Endothelial cell of umbilical vein (primary cell): ENCODE measurements at regions not wholly inside any gene's neighbourhood (a gene's known extent, or its start where the extent isn't known, plus 50 kb on each side); places are given as distances from the start of the nearest gene placed in this dataset.

Experiments used
- BruUV-seq: library from RNA; stranded (reverse); fragments of 400-500 nt; replicated peaks from 2 replicates; lab custom pipeline; 2021; lab: Mats Ljungman, UMichigan
- CTCF ChIA-PET: fragments of 300-600, 350-600 bp; sonication (Branson Sonifier 250); formaldehyde crosslinking; loops from one replicate; lab custom pipeline; 2021; ENCODE audit warnings: antibody characterized with exemption, inconsistent platforms; lab: Charles Lee
- POLR2A ChIA-PET: fragments of 300-600, 350-600 bp; sonication (Branson Sonifier 250); formaldehyde crosslinking; loops from one replicate; lab custom pipeline; 2021; ENCODE audit warnings: antibody characterized with exemption, inconsistent platforms; lab: Charles Lee
- DNase-seq: peaks from one replicate; pipeline ENCODE4 v3.0.0-alpha.2; 2011; ENCODE audit warnings: low read depth, low spot score
- FAIRE-seq: peaks from 2 replicates; lab custom pipeline; 2011; peaks lifted over from hg19 to GRCh38; lab: Jason Lieb, UNC
- H2AFZ ChIP-seq: 2 replicates; pipeline ENCODE4 v1.6.0; 2012; ENCODE audit warnings: low read depth, low read length, control low read depth, inconsistent platforms
- H3K27ac ChIP-seq: 2 replicates; pipeline ENCODE4 v1.5.1; 2011; ENCODE audit warnings: low read depth, mild to moderate bottlenecking, control low read depth, low read length, moderate library complexity; ENCODE audit not compliant: insufficient read depth
- H3K27me3 ChIP-seq, 2 experiments: 2 replicates each; pipeline versions ENCODE4 v1.6.0 to v1.6.1; 2011; ENCODE audit warnings: low read length in 2 of 2, mixed read lengths in 1 of 2; ENCODE audit not compliant: control insufficient read depth in 2 of 2, insufficient read depth in 2 of 2
- H3K36me3 ChIP-seq, 2 experiments: 2 replicates in 1 of 2; 3 replicates in 1 of 2; pipeline ENCODE4 v1.5.1; 2011; ENCODE audit warnings: low read length in 2 of 2, mild to moderate bottlenecking in 1 of 2, moderate library complexity in 1 of 2; ENCODE audit not compliant: control insufficient read depth in 2 of 2, insufficient read depth in 2 of 2; ENCODE audit errors: extremely low read depth in 1 of 2
- H3K4me1 ChIP-seq: 3 replicates; pipeline ENCODE4 v1.5.1; 2011; ENCODE audit warnings: mild to moderate bottlenecking, low read length; ENCODE audit not compliant: control insufficient read depth, insufficient read depth; ENCODE audit errors: extremely low read depth
- H3K4me2 ChIP-seq: 2 replicates; pipeline ENCODE4 v1.6.1; 2011; ENCODE audit warnings: low read length, control low read depth, mixed read lengths; ENCODE audit not compliant: insufficient read depth
- H3K4me3 ChIP-seq, 3 experiments: fragments of 200-600 bp in 1 of 3; sonication (generic), shearing (Covaris generic) in 1 of 3; replicated peaks in 1 of 3; 2 replicates each; pipeline ENCODE4 v1.5.1; 2011 to 2016; ENCODE audit warnings: control low read depth in 3 of 3, low read length in 3 of 3, mild to moderate bottlenecking in 2 of 3, inconsistent platforms in 1 of 3, low read depth in 1 of 3, moderate library complexity in 1 of 3; ENCODE audit not compliant: insufficient read depth in 1 of 3
- H3K79me2 ChIP-seq: 2 replicates; pipeline ENCODE4 v1.6.0; 2012; ENCODE audit warnings: low read length, inconsistent platforms; ENCODE audit not compliant: control insufficient read depth, insufficient read depth
- H3K9ac ChIP-seq: replicated peaks from 2 replicates; pipeline ENCODE3; 2011; ENCODE audit warnings: low read length, control low read depth; ENCODE audit not compliant: insufficient read depth; ENCODE audit errors: extremely low read depth
- H3K9me1 ChIP-seq: replicated peaks from 3 replicates; pipeline ENCODE4 v1.6.0; 2011; ENCODE audit warnings: mild to moderate bottlenecking, low read length; ENCODE audit not compliant: control insufficient read depth, insufficient read depth; ENCODE audit errors: extremely low read depth
- H3K9me3 ChIP-seq: replicated peaks from 2 replicates; pipeline ENCODE4 v1.5.1; 2012; ENCODE audit warnings: low read length, inconsistent platforms; ENCODE audit not compliant: control insufficient read depth, insufficient read depth
- H4K20me1 ChIP-seq: replicated peaks from 2 replicates; pipeline ENCODE3; 2011; ENCODE audit warnings: mild to moderate bottlenecking, low read length; ENCODE audit not compliant: control insufficient read depth, insufficient read depth; ENCODE audit errors: extremely low read depth
- EZH2 ChIP-seq: IDR thresholded peaks from 2 replicates; pipeline ENCODE4 v1.6.1; 2012; ENCODE audit warnings: borderline replicate concordance, low read depth, mild to moderate bottlenecking, moderate library complexity, low read length, inconsistent platforms; ENCODE audit not compliant: severe bottlenecking
- JUN ChIP-seq: IDR thresholded peaks from 2 replicates; pipeline ENCODE4 v1.6.1; 2011; ENCODE audit warnings: borderline replicate concordance, low read depth; ENCODE audit not compliant: insufficient read length, insufficient read depth
- POLR2A ChIP-seq: IDR thresholded peaks from 2 replicates; pipeline ENCODE4 v1.6.1; 2012; ENCODE audit warnings: low read depth, mild to moderate bottlenecking, control low read depth, low read length
- POLR2AphosphoS5 ChIP-seq: IDR thresholded peaks from 2 replicates; pipeline ENCODE4 v1.6.1; 2012; ENCODE audit warnings: low read depth, mild to moderate bottlenecking, control low read depth, low read length, moderate library complexity; ENCODE audit not compliant: insufficient read depth
- dilution Hi-C: fragments of 300-500 bp; cut with MboI; formaldehyde crosslinking; loops from one replicate; pipeline ENCODE4 v1.15.0; 2019; ENCODE audit warnings: low sequenced_read_pairs; ENCODE audit not compliant: extremely low pct_ligation_motif_present
- intact Hi-C: fragments of 100-400 bp; cut with micrococcal nuclease; formaldehyde crosslinking; loops from one replicate; pipeline ENCODE4 v1.10.0; 2022
- TF ChIP-seq, protein P1 (sequence below), 2 donors: IDR thresholded peaks; 1 replicate in 1 of 2; 2 replicates in 1 of 2; pipeline ENCODE4 v1.5.1; 2011; ENCODE audit warnings: low read length in 2 of 2, mild to moderate bottlenecking in 2 of 2, moderate library complexity in 2 of 2, control low read depth in 1 of 2, inconsistent platforms in 1 of 2, low read depth in 1 of 2; ENCODE audit not compliant: insufficient read depth in 1 of 2; ENCODE audit errors: extremely low read depth in 1 of 2

DNA sequence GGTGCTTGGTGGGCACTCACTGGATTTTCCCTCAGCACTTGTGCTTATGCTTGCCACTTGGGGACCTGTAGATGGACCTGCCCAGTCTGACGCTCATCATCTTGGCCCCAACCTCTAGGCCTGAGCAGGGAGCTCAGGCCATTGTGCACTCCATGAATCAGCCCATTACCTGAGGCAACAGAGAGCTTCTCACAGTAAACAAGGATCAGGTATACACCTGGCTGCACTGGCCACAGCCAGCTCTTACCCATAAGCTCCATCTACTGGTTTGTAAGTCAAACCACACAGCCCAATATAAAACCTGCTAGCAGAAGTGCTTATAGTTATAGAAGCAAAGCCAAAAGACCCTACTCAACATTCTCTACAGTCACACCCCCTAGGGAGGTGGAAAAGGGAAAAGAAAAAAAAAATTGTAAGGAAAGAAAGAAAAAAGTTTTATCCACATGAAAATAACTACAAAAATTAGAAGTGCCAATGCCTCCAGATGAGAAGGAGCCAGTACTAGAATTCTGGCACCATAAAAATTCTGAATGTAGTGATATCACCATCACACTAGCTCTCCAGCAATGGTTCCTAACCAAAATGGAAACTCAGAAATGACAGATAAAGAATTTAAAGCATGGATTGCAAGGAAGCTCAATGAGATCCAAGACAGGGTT is 87.8 kb upstream of the CDH5 start:
- no peak overlapping the region for H3K4me3 ChIP-seq
- H3K9ac ChIP-seq = no peak overlapping the region
- H3K4me1 ChIP-seq = peaks cover 4% of the 10 kb centered on the region
- intact Hi-C loops (no loop called here), dilution Hi-C loops (no loop called here)
- no peaks in the 10 kb centered on the region for H3K36me3 ChIP-seq
- H3K9me1 ChIP-seq = no peaks in the 10 kb centered on the region
- no peaks in the 10 kb centered on the region for H3K9me3 ChIP-seq
- ChIA-PET CTCF (interaction anchor here (0.6 to 4.6 kb wide), 3 partner anchors 18 to 35 kb away, joined by 3 to 51 read pairs (median 3); no protein-coding TSS in a partner anchor), POLR2A (no interaction called here)
- no peak for FAIRE-seq
- no peak overlapping the region for H3K27ac ChIP-seq
- no peaks in the 10 kb centered on the region for H3K79me2 ChIP-seq
- peaks cover 1 to 2% of the 10 kb centered on the region in 2 experiments for H3K27me3 ChIP-seq
- H3K4me2 ChIP-seq = no peak overlapping the region
- DNase-seq = no peak
- no peak overlapping the region for H2AFZ ChIP-seq
- no TSS peak for BruUV-seq
- TF ChIP-seq JUN = no peak
- no peak for TF ChIP-seq POLR2A
- TF ChIP-seq EZH2 = no peak
- TF ChIP-seq, protein P1, sequence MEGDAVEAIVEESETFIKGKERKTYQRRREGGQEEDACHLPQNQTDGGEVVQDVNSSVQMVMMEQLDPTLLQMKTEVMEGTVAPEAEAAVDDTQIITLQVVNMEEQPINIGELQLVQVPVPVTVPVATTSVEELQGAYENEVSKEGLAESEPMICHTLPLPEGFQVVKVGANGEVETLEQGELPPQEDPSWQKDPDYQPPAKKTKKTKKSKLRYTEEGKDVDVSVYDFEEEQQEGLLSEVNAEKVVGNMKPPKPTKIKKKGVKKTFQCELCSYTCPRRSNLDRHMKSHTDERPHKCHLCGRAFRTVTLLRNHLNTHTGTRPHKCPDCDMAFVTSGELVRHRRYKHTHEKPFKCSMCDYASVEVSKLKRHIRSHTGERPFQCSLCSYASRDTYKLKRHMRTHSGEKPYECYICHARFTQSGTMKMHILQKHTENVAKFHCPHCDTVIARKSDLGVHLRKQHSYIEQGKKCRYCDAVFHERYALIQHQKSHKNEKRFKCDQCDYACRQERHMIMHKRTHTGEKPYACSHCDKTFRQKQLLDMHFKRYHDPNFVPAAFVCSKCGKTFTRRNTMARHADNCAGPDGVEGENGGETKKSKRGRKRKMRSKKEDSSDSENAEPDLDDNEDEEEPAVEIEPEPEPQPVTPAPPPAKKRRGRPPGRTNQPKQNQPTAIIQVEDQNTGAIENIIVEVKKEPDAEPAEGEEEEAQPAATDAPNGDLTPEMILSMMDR (IDR thresholded peaks at IDR 0.05; ENCODE audit: extremely low read depth in 1 of 2, insufficient read depth in 1 of 2, low read depth in 1 of 2, low read length in 2 of 2) = no peak
- no peak for TF ChIP-seq POLR2AphosphoS5
- H4K20me1 ChIP-seq = no peaks in the 10 kb centered on the region
